ENCODE measurements at regions not wholly inside any gene's neighbourhood (a gene's known extent, or its start where the extent isn't known, plus 50 kb on each side); places are given as distances from the start of the nearest gene placed in this dataset.

DNA sequence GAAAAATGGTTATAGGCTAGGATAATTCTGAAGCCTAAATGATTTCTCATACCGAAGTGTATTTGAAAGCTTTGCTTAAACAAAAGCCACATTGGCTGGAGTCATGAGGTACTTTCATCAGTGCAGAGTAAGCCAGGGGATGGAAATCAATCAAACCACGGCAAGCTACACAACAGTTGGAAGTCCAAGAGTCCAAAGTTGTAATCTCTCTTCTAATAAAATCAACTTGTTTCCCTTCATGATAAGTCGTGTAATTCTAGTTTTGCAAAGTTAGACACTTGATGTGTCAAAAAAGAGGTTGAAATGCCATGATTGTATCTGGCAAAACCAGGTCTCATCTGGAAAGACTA, 250.5 kb upstream of the VEPH1 start (continued):
- TF ChIP-seq CEBPB (IDR thresholded peaks at IDR 0.05; ENCODE audit: low read depth, low read length) (no peak), EZH2 (IDR thresholded peaks at IDR 0.05; ENCODE audit: low read depth, low read length, severe bottlenecking) (no peak), TAF1 (IDR thresholded peaks at IDR 0.05; ENCODE audit: low read depth, low read length) (no peak), SP4 (IDR thresholded peaks at IDR 0.05; ENCODE audit: low read length) (no peak)
- TF ChIP-seq, protein P1, sequence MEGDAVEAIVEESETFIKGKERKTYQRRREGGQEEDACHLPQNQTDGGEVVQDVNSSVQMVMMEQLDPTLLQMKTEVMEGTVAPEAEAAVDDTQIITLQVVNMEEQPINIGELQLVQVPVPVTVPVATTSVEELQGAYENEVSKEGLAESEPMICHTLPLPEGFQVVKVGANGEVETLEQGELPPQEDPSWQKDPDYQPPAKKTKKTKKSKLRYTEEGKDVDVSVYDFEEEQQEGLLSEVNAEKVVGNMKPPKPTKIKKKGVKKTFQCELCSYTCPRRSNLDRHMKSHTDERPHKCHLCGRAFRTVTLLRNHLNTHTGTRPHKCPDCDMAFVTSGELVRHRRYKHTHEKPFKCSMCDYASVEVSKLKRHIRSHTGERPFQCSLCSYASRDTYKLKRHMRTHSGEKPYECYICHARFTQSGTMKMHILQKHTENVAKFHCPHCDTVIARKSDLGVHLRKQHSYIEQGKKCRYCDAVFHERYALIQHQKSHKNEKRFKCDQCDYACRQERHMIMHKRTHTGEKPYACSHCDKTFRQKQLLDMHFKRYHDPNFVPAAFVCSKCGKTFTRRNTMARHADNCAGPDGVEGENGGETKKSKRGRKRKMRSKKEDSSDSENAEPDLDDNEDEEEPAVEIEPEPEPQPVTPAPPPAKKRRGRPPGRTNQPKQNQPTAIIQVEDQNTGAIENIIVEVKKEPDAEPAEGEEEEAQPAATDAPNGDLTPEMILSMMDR (IDR thresholded peaks at IDR 0.05; ENCODE audit: control extremely low read depth in 1 of 3, insufficient read depth in 1 of 3, low read depth in 1 of 3, low read length in 3 of 3): no peak
